ENCODE measurements at regions not wholly inside any gene's neighbourhood (a gene's known extent, or its start where the extent isn't known, plus 50 kb on each side); places are given as distances from the start of the nearest gene placed in this dataset. TPM values are rescaled to one million over a fixed set of nuclear protein-coding genes. Genes with fewer than 3 reads are reported as not detected.
"Not testable (repeated sequence)": the region's sequence is repeated elsewhere in the genome, so short reads cannot be mapped to it uniquely, and the experiment has no call there.

GRCh38 chr20:30725188-30725587 is 532.3 kb upstream of the DEFB115 start:
- not testable (repeated sequence) for H3K27ac ChIP-seq (ENCODE audit: low read depth, low read length); H3K4me1 ChIP-seq (ENCODE audit: control insufficient read depth, low read depth, low read length); H4K5ac ChIP-seq (ENCODE audit: low read length); H2BK5ac ChIP-seq (ENCODE audit: low read length); H3K4me2 ChIP-seq (ENCODE audit: low read length); H3K4me3 ChIP-seq (ENCODE audit: low read length); H3K79me1 ChIP-seq (ENCODE audit: low read length); H3K9ac ChIP-seq (ENCODE audit: low read length); H3K36me3 ChIP-seq (ENCODE audit: control insufficient read depth, insufficient read depth, low read length); DNase-seq; H3K18ac ChIP-seq (ENCODE audit: low read length); H2BK120ac ChIP-seq (ENCODE audit: low read depth, low read length); H2AK5ac ChIP-seq (ENCODE audit: low read length); H3K27me3 ChIP-seq (ENCODE audit: insufficient read depth, low read length, poor library complexity); H3K23ac ChIP-seq (ENCODE audit: low read length); H4K8ac ChIP-seq (ENCODE audit: low read depth, low read length); H3K56ac ChIP-seq (ENCODE audit: low read length); H3K4ac ChIP-seq (ENCODE audit: low read depth, low read length); H2BK15ac ChIP-seq (replicated peaks; ENCODE audit: low read depth); H3K79me2 ChIP-seq (ENCODE audit: control insufficient read depth, insufficient read depth, low read length)
- WGBS (ENCODE audit: extremely low coverage, insufficient coverage, low lambda C conversion rate) = no CpG with 5 or more reads among the region's 19 CpGs

- not testable (repeated sequence) for H3K4ac ChIP-seq (ENCODE audit: low read depth, low read length); H3K27ac ChIP-seq (ENCODE audit: low read depth, low read length); H4K5ac ChIP-seq (ENCODE audit: low read length); H2AK5ac ChIP-seq (ENCODE audit: low read length); H3K9ac ChIP-seq (ENCODE audit: low read length); H2BK5ac ChIP-seq (ENCODE audit: low read length); H3K56ac ChIP-seq (ENCODE audit: low read length); H3K79me1 ChIP-seq (ENCODE audit: low read length); H3K79me2 ChIP-seq (ENCODE audit: control insufficient read depth, insufficient read depth, low read length); H3K18ac ChIP-seq (ENCODE audit: low read length); H2BK120ac ChIP-seq (ENCODE audit: low read depth, low read length); H3K4me3 ChIP-seq (ENCODE audit: low read length); H3K4me2 ChIP-seq (ENCODE audit: low read length); H3K36me3 ChIP-seq (ENCODE audit: control insufficient read depth, insufficient read depth, low read length); H3K23ac ChIP-seq (ENCODE audit: low read length); H2BK15ac ChIP-seq (replicated peaks; ENCODE audit: low read depth); DNase-seq; H4K8ac ChIP-seq (ENCODE audit: low read depth, low read length); H3K4me1 ChIP-seq (ENCODE audit: control insufficient read depth, low read depth, low read length); H3K27me3 ChIP-seq (ENCODE audit: insufficient read depth, low read length, poor library complexity)
- WGBS (ENCODE audit: extremely low coverage, insufficient coverage, low lambda C conversion rate) = no CpG with 5 or more reads among the region's 38 CpGs
Measured at GRCh38 chr20:30728271-30728885, 529.1 kb upstream of the DEFB115 start.

Small RNA genes lying in the stretch of these regions (small RNA-seq; reads per million reads assigned to genes)
- gene RF00002 (ENCODE audit: insufficient read depth) = 0.72 reads per million
- not detected for gene RF00026 (ENCODE audit: insufficient read depth)
